GM12878 (cell line): ENCODE measurements at regions not wholly inside any gene's neighbourhood (a gene's known extent, or its start where the extent isn't known, plus 50 kb on each side); places are given as distances from the start of the nearest gene placed in this dataset.

Experiments used
- ATAC-seq: fragments of 200-7000 bp; cut with Tn5 transposase; 3 replicates; pipeline ENCODE4 v1.9.1; 2020; ENCODE audit warnings: mild to moderate bottlenecking, moderate library complexity
- BruUV-seq: library from RNA; stranded (reverse); fragments of 400-500 nt; replicated peaks from 2 replicates; lab custom pipeline; 2021; lab: Mats Ljungman, UMichigan
- CTCF ChIA-PET: fragments of 300-600 bp; sonication (Branson Sonifier 250); formaldehyde crosslinking; extraction: SDS; loops from one replicate; lab custom pipeline; 2021; ENCODE audit warnings: inconsistent platforms; lab: Yijun Ruan, JAX
- POLR2A ChIA-PET: fragments of 350-600 bp; formaldehyde crosslinking; extraction: SDS; loops from one replicate; lab custom pipeline; 2021; ENCODE audit warnings: inconsistent platforms; lab: Charles Lee
- RAD21 ChIA-PET: fragments of 300-600 bp; sonication (Branson Sonifier 250); formaldehyde crosslinking; loops from one replicate; lab custom pipeline; 2023; ENCODE audit warnings: antibody characterized with exemption; ENCODE audit not compliant: unreplicated experiment; lab: Charles Lee
- SMC1A ChIA-PET: fragments of 300-600 bp; sonication (Branson Sonifier 250); formaldehyde crosslinking; loops from one replicate; lab custom pipeline; 2023; ENCODE audit not compliant: unreplicated experiment, uncharacterized antibody; lab: Charles Lee
- DNase-seq: peaks from one replicate; pipeline ENCODE4 v3.0.0-alpha.2; 2011; ENCODE audit warnings: low read depth, low spot score
- FAIRE-seq: peaks from 3 replicates; lab custom pipeline; 2011; peaks lifted over from hg19 to GRCh38; lab: Jason Lieb, UNC
- H2AFZ ChIP-seq: 2 replicates; pipeline ENCODE4 v1.6.0; 2011; ENCODE audit warnings: low read depth, low read length, control low read depth; ENCODE audit not compliant: control insufficient read depth
- H3K27ac ChIP-seq: 2 replicates; pipeline ENCODE4 v1.5.1; 2011; ENCODE audit warnings: control low read depth; ENCODE audit not compliant: control insufficient read depth, insufficient read depth
- H3K27me3 ChIP-seq, 2 experiments: replicated peaks in 1 of 2; 2 replicates each; pipeline versions ENCODE4 v1.6.0 to v1.6.1; 2011; ENCODE audit warnings: low read length in 1 of 2; ENCODE audit not compliant: control insufficient read depth in 2 of 2, insufficient read depth in 2 of 2
- H3K36me3 ChIP-seq, 2 experiments: 2 replicates each; pipeline ENCODE4 v1.5.1; 2011; ENCODE audit warnings: low read length in 1 of 2; ENCODE audit not compliant: control insufficient read depth in 2 of 2, insufficient read depth in 2 of 2
- H3K4me1 ChIP-seq: 2 replicates; pipeline ENCODE4 v1.6.1; 2011; ENCODE audit warnings: mild to moderate bottlenecking, low read length, moderate library complexity, mixed read lengths; ENCODE audit not compliant: control insufficient read depth, insufficient read depth
- H3K4me2 ChIP-seq: 2 replicates; pipeline ENCODE4 v1.6.0; 2011; ENCODE audit warnings: control low read depth; ENCODE audit not compliant: control insufficient read depth, insufficient read depth
- H3K4me3 ChIP-seq: fragments of 200-600 bp; sonication (generic); 2 replicates; pipeline ENCODE4 v1.5.1; 2016
- H3K79me2 ChIP-seq: 2 replicates; pipeline ENCODE4 v1.6.0; 2011; ENCODE audit warnings: low read length; ENCODE audit not compliant: control insufficient read depth, insufficient read depth
- H3K9ac ChIP-seq: 2 replicates; pipeline ENCODE4 v1.8.0; 2011; ENCODE audit warnings: low read length, control low read depth, mixed read lengths; ENCODE audit not compliant: control insufficient read depth, insufficient read depth
- H3K9me3 ChIP-seq: replicated peaks from 3 replicates; pipeline ENCODE4 v1.5.1; 2011; ENCODE audit warnings: mild to moderate bottlenecking, low read length; ENCODE audit not compliant: control insufficient read depth, insufficient read depth
- H4K20me1 ChIP-seq: 2 replicates; pipeline ENCODE4 v1.6.0; 2011; ENCODE audit not compliant: control insufficient read depth, insufficient read depth
- E4F1 ChIP-seq: fragments of 450-650 bp; IDR thresholded peaks from 2 replicates; pipeline ENCODE4 v1.6.1; 2018; ENCODE audit warnings: borderline replicate concordance, mild to moderate bottlenecking; ENCODE audit not compliant: partially characterized antibody
- MTA2 ChIP-seq: fragments of 450-650 bp; IDR thresholded peaks from 2 replicates; pipeline ENCODE4 v1.6.1; 2016; ENCODE audit warnings: low read depth, mild to moderate bottlenecking, moderate library complexity
- NFYB ChIP-seq: IDR thresholded peaks from 2 replicates; pipeline ENCODE4 v1.6.1; 2011; ENCODE audit warnings: low read depth, mild to moderate bottlenecking, low read length, improper control_type of control experiment, moderate library complexity; ENCODE audit not compliant: insufficient read depth
- SMC3 ChIP-seq: IDR thresholded peaks from 2 replicates; pipeline ENCODE4 v1.6.1; 2011; ENCODE audit warnings: low read length, improper control_type of control experiment, borderline replicate concordance
- WGBS: methylation state at CpG from one replicate; pipeline ENCODE4 v1.1.6; 2016; ENCODE audit warnings: low lambda C conversion rate; ENCODE audit not compliant: insufficient replicate concordance, insufficient coverage; ENCODE audit errors: missing lambda C conversion rate; 5-methylcytosine and 5-hydroxymethylcytosine counted together
- in situ Hi-C: fragments of 300-500 bp; cut with MboI; formaldehyde crosslinking; loops from 9 replicates; pipeline ENCODE4 v1.14.3; 2018; ENCODE audit warnings: mixed read lengths
- intact Hi-C: fragments of 100-400 bp; cut with micrococcal nuclease; formaldehyde crosslinking; loops from one replicate; pipeline ENCODE4 v1.14.2; 2022; ENCODE audit not compliant: unreplicated experiment

GRCh38 chr20:50404419-50405234 is 105.6 kb upstream of the PTPN1 start:
- Histone ChIP-seq H3K27ac (no peak overlapping the region), H3K79me2 (no peaks in the 10 kb centered on the region), H3K9ac (no peak overlapping the region), H3K9me3 (no peaks in the 10 kb centered on the region), H4K20me1 (no peaks in the 10 kb centered on the region), H3K36me3 (no peaks in the 10 kb centered on the region), H3K4me2 (no peak overlapping the region), H3K4me3 (no peak overlapping the region)
- no TSS peak for BruUV-seq
- ATAC-seq (no peak), DNase-seq (no peak), FAIRE-seq (no peak)
- in situ Hi-C loops: no loop called here
- ChIA-PET SMC1A (no interaction called here), POLR2A (no interaction called here), RAD21 (no interaction called here), CTCF (no interaction called here)
- intact Hi-C loops: no loop called here
- TF ChIP-seq MTA2 (no peak), SMC3 (no peak), E4F1 (peak; percentile 6), NFYB (no peak)
- TF ChIP-seq, all 136 proteins: peak for 1
- Histone ChIP-seq H3K27me3 (no peaks in the 10 kb centered on the region; a peak in 3 of 4 replicates), H2AFZ (no peak overlapping the region), H3K4me1 (no peaks in the 10 kb centered on the region)
- 12% methylated on average over 9 of the region's 9 CpGs for WGBS
